Left lobe of liver (tissue), 2 donors: ENCODE measurements at regions not wholly inside any gene's neighbourhood (a gene's known extent, or its start where the extent isn't known, plus 50 kb on each side); places are given as distances from the start of the nearest gene placed in this dataset.

Experiments
- ATAC-seq: fragments of 200-7000 bp; cut with Tn5 transposase; one replicate; pipeline ENCODE4 v1.9.1; 2020; ENCODE audit warnings: mild to moderate bottlenecking, moderate library complexity
- DNase-seq: peaks from one replicate; pipeline ENCODE4 v3.0.0-alpha.2; 2020; ENCODE audit warnings: low spot score
- donor health status: DM: no; HTN: no; CAD: no; lungs with moderate emphysema.
- donor health status: DM: no; HTN: yes; CAD: no.

DNA sequence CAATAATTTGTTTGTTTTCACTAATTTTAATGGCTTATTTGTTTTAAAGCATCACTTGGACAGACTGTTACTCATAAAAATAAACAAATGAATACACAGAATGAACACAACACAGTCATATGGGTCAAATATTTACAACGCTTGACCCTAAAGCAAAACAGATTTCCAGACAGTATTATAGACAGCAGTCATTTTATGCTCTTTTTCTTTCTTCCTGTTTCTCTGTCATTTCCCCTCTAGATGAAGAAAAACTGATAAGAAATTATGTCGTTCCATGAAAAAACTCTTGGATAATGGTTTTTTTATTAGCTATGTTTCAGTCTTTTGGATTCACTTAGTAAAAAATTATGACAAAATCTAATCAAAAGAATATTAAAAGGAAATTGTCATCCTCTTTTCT is 297.3 kb upstream of the NEGR1 start:
- DNase-seq: no peak
- no peak for ATAC-seq

DNA sequence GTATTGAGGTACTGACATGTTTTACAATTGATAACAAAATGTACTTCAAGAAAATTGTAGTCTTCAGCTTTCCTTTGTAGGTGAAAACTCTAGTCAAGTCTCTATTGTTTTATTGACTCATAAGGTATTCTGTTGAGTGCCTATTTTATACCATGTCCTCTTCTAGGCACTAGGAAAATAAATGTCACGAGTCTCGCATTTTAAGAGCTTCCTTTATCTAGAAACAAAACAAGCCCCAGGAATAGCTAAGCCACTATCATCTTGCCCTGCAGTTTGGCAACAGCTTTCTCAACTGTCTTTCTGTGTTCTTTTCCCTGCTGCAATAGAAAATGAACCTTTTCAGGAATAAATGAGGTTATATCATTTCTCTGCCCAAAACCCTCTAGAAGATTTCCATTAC is 288.5 kb upstream of the NEGR1 start:
- no peak for DNase-seq
- no peak for ATAC-seq

DNA sequence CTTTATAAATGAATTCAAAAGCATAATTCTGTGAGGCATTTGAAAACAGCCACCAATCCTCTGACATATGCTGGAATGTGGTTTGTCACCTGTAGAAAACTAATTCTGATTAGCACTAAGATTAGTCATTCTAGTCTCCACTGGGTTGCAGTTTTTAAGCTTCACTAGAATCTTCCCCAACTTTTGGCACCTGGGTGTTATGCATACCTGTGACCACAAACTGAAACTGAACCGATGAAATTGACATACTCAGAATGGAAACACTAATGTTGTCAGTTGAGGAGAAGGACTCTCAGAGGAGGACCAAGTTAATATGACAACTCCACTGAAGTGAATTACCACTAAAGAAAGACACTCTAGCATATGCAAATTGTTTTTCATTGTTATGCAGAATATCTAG is 285.8 kb upstream of the NEGR1 start:
- DNase-seq (no peak), ATAC-seq (no peak)

DNA sequence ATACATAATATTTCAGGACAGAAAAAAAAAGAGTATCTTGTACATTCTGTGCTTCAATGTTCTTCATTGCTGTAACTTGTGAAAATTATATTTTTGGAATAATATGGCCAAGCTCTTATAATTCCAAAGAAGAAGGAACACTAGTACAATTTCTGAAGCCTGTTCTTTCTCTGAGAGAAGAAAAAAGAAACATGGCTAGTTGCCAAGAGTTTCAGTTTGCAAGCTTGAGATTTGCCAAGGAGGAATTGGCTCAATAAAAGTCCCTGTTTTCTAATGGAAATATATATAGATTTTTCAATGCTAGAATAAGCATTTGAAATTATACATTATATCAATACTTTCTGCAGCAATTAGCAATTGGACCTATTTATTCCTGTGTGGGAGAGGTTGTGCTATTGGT is 285.2 kb upstream of the NEGR1 start:
- DNase-seq (no peak), ATAC-seq (no peak)

DNA sequence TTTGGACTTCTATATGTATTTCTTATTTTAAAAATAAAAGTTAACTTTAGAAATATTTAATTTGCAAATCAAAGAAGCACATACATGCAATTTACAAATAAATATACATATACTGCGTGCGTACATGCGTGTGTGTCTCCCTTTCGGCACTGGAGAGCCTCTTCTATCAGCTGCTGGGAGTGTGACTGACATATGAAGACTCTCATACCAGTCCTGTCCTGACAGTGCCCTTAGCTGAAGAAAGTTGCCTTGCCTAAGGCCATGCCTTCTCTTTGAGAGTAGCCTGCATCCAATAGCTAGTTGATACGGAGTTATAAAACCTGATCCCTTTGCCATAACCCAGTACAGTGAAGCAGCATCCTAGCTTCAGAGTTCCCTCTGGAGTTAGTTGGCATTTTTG is 282.4 kb upstream of the NEGR1 start:
- ATAC-seq: no peak
- no peak for DNase-seq

DNA sequence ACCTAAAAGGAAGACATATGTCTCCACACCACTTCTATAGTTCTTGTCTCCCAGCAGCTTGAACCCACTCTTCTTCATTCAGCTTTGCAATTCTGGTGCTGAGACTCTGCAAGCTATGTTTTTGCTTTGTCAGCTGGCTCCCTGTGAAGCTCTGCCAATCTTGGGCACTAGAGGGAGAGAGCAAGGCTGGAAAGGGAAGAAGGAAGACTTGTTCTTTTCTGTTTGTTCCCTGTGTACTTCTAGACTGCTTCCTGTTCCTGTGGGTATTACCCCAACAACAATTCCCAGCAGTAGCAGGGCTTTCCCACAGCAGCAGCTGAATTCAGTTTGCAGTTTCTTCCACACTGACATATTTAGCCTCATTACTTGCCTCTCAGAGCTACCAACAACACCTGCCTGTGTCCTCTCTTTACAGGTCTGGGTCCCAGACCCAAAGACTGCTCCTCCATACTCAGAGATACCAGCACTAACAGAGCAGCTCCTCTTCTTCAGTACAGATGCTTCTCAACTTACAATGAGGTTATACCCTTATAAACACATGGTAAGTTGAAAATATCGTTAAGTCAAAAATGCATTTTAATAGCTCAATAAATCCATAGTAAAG is 275.2 kb upstream of the NEGR1 start:
- ATAC-seq (no peak), DNase-seq (no peak)

DNA sequence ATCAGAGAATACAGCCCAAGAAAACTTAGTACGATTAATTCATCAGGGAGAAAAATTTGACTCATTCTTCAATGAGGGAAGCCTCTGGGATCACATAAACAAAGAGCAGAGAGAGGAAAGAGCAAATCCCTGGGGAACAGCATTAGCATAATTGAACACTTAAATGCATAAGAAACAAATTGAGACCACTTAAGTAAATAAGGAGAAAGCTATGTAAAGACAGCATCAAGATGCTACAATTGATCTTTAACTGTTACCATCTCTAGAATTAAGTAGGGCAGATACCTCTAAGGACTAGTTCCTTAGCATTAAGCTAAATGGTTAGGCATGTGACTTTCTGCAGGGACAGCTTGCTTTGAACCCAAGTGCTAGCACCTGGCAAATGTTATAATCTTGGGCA is 265.1 kb upstream of the NEGR1 start:
- DNase-seq (no peak), ATAC-seq (no peak)

DNA sequence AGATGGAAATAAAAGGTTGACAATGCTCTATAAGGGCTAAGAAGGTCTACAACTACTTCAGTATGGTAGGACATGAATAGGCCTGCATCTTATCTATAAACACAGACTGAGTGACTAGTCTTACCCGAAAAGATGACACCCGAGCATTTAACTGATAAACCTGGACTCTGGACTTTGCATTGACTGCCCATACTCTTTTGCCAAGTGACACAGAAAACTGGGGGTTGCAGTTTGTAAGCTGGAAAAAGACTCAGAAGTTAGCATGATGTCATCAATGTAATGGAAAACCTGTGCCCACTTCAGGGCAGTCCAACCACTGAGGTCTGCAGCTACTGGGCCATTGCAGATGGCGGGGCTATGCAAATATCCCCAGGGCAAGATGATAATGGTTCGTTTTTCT is 258.3 kb upstream of the NEGR1 start:
- DNase-seq (no peak), ATAC-seq (peak; percentile 58)

DNA sequence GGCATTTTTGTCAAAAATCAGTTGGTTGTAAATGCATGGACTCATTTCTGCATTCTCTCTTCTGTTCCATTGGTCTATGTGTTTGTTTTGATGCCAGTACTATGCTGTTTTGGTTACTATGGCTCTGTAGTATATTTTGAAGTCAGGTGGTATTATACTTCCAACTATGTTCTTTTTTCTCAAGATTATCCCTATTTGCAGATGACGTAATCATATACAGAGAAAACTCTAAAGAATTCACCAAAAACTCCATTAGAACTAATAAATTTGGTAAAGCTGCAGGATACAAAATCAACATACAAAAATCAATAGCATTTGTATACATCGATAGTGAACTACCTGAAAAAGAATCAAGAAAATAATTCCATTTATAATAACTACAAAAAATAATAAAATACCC is 253.1 kb upstream of the NEGR1 start:
- ATAC-seq: no peak

DNA sequence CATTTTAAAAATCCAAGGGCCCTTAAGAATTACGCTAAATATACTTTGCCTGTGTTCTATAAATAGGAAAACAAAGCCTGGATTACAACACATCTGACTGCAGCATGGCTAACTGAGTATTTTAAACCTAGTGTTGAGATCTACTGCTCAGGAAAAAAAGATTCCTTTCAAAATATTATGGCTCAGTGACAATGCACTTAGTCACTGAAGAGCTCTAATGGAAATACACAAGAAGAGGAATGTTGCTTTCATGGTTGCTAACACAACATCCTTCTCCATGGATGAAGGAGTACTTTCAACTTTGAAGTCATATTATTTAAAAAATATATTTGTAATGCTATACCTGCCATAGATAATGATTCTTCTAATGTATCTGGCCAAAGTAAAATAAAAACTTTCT is 248.3 kb upstream of the NEGR1 start:
- DNase-seq (no peak), ATAC-seq (no peak)

More for the DNA sequence above, 253.1 kb upstream of the NEGR1 start:
- DNase-seq: no peak

DNA sequence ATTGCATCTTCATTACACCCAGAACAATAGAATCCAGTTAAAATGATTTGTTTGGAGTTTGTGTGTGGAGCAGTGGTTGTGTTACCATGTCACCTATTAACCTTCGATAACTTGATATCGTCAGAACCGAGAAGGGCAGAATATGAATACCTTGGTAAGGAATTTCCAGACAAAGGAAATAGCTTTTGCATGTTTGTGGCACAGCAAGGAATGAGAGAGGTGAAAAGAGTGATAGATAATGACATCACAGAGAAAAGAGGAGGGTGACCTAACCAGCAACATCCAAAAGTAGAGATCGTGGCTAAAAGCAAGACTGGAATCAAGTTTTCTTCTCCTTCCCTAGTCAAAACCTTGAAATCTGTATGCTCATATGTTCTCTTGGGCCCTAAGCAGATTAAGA is 244.6 kb upstream of the NEGR1 start:
- no peak for ATAC-seq
- DNase-seq: no peak

DNA sequence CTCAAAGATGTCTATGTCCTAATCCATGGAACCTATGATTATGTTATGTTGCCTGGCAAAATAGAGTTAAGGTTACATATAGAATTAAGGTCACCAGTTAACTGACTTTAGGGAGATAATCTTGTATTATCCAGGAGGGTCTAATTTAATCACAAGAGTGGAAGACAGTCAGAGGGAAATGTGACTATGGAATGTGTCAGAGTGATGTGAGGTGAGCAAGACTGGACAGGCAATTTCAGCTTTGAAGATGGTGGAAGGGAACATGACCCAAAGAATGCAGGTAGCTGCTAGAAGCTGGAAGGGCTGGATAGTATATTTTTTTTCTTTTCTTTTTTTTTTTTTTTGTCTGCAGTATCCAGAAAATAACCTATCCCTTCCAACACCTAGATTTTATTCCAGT is 241.7 kb upstream of the NEGR1 start:
- DNase-seq (no peak), ATAC-seq (no peak)

DNA sequence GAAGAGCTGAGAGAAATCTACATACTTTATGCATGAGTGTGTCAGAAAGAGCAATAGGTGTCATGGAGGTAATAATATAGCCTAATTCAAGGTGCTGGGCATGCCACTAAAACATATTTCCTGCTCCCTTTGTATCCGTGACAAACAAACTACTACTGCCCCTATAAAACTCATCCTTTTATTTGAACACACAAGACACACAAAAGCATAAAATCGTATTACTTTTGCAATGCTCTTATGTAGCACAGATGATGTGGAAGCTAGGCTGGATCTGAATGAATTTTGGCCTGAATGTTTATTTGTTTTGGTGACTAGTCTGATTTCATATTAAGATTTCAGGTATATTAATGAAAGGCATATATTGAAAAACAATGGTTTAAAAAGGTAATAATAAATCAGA is 239.3 kb upstream of the NEGR1 start:
- no peak for ATAC-seq

DNA sequence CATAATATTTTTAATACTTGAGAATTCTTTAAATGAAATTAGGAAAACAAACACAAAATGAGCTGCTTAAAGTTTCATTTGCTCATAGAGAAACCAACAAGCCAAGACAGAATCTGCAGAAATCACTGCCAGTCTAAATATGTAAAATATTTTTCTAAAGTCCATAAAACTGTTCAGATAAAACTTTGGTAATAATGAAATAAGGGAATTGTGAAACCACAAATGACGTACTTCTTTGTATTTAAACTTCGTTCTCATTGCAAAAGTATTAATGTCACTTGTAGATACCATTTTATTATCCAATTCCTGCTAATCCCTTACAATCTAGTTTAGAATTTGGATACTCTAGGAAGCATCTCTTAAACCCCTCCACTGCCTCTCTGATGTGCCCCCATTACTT is 234.5 kb upstream of the NEGR1 start:
- ATAC-seq: no peak
- no peak for DNase-seq

More for the DNA sequence above, 239.3 kb upstream of the NEGR1 start:
- DNase-seq: no peak

DNA sequence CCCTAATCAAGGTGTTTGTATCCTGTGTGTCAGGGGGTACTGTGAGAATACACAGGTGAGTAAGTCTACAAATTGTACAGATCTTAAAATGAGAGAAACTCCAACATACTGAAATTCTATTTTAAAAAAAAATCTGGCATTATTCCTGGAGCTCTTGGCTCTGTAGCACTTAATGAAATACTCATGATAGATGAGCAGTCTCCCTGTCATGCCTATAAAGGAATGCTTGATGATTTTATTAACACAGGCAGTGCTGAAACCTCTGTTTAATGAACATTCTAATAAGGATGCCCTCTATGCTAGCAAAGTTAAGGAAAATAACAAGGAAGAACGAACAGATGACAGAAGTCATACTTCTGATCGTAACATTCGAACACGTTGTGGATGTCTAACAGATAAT is 233.9 kb upstream of the NEGR1 start:
- no peak for DNase-seq
- no peak for ATAC-seq

DNA sequence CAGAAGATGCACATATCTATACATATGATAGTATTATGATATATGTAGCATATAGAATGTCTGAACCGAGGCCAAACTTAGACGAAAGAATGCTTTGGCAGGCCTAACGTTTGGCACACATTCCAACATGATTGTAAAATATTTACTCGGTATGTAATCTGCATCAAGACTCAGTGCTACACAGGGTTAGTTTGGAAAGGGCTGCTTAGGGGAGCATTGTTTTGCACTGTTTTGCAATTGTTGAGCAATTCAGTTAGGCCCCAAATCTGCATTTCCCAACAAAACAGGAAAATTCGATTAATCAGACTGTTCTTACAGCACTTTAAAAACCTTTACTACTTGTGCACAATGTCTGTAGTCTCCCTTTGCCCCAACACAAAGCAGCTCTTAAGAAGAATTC is 216.0 kb upstream of the NEGR1 start:
- ATAC-seq (no peak), DNase-seq (no peak)

DNA sequence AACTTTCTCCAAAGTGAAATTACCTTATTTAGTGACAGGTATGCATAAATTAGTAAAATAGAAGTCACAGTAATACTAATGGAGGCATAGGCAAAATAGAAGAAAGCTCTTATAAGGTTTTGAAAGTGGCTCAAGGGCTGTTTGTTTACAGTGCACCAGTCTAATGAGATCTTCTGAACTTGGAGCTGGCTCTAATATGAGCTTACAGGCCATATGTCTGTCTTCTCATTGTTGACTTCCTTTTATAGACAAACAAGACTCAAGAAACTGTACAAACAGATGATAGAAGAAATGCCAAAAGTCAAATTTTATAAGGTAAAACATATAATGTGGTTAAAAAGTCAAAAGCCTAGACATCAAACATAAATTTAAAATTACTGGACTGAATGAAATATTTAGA is 207.5 kb upstream of the NEGR1 start:
- ATAC-seq (no peak), DNase-seq (no peak)

DNA sequence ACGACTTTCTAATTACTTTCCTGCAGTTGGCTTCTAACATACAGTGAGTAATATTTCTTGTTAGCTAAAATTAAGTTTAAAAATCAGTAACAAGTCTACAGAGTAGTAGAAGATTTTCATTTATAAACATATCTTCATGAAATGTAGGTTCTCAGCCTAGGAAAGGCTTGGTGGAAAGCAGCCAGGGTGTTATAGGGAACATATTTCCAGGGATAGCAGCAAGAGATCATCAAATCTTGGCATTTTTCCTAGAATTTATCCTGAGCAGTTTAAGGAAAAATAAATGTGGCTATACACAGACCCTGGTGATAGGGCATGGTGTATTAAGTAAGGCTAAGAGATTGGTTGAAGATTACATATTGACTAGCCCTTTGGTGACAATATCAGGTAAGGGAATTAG is 203.5 kb upstream of the NEGR1 start:
- DNase-seq: no peak
- no peak for ATAC-seq

DNA sequence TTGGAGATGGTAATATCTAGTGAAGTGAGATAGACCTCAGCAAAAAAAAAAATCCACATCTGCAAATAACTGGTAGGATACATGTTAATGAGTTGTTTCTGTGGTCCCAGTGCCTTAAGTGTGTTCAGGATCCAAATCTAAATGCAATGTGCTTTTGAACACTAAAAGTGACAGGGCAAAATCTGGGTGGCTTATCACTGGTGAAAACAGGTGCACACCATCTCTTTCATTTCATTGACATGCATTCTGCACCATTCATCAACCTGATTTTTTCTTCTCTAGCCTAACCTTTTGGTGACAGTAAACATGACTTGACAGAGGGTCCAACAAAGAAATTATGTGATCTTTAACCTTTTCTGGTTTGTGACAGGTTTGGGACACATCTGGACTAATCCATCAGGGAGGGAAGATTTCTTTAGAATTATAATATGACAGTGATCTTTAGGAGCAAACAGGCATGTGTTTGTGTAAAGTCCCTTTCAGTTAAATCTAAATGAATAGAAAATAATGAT is 201.6 kb upstream of the NEGR1 start:
- no peak for DNase-seq
- no peak for ATAC-seq

DNA sequence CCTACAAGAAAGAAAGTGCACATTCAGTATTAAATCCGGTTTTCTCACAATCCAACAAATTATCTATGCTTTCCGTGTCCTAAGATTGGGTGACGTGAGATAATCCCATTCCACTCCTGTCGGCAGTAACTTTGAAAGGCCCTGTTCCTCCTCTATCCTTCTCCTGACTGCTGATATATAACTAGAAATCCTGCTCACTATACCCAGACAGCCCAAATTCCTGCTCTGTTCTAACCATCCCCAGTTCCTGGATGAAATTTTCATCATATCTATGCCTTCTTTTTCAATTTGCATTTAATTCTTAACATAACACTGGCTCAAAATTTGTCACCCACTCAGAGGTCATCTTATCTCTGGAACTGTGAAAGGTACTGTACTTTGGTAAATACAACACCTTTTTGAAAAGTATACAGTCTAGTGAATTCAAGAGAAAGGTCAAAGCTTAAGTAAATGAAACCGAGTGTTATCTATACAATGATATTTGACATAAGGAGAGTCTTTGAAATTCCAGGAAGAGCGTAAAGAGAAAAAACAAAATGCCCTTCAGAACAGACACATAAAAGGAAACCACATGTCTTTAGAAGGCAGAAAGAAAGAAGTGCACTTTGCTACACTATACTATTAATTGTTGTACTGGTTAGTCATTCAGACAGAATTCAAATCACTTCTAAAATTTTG is 200.5 kb upstream of the NEGR1 start:
- no peak for ATAC-seq

DNA sequence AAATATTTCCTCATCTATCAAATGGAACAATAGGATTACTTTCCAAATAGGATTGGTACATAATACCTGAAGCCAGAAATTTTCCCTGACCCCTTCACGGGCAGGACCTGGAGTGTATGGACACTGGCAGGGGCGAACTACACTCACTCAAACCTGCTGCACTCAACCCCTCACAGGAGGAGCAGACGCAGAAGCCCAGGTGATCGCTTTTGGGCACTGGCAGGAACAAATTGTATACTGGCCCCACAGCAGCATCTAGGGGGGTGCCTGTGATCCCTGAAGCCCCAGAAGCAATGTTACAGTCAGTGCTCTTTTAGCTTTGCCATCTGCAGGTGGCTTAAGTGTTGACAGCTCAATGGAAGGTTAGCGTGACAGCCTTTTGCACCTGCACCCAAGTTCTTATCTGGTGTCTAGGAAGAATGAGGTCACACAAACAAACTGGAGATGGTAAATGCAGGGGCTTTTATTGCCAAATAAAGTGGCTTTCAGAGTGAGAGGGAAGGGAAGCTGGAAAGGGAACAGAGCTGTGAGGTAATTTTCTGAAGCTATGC is 199.2 kb upstream of the NEGR1 start:
- DNase-seq (no peak), ATAC-seq (no peak)

More for the DNA sequence above, 200.5 kb upstream of the NEGR1 start:
- DNase-seq: no peak

DNA sequence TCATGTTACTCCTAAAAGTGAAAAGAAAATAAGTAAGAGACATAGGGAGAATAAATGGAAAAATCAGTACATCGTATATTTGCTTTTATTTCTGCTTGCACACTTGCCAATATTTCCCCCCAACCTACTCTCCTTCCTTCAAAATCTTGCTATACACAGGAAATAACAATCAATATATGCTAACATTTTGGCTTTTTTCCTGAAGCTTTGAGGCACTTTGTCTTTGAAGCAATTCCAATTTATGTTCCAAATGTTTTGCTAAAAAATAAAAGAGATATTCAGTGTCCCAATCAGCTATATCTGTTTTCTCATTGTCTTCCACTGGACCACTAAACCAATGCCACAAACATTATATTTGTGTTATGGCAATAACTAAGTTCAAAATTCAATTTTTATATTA is 184.0 kb upstream of the NEGR1 start:
- DNase-seq (no peak), ATAC-seq (no peak)
